AG04449 (cell line): ENCODE measurements at regions not wholly inside any gene's neighbourhood (a gene's known extent, or its start where the extent isn't known, plus 50 kb on each side); places are given as distances from the start of the nearest gene placed in this dataset.
"Not testable (repeated sequence)": the region's sequence is repeated elsewhere in the genome, so short reads cannot be mapped to it uniquely, and the experiment has no call there.

Source experiments
- CTCF ChIA-PET: fragments of 350-600 bp; formaldehyde crosslinking; extraction: SDS; loops from one replicate; lab custom pipeline; 2021; ENCODE audit warnings: antibody characterized with exemption; lab: Yijun Ruan, JAX
- POLR2A ChIA-PET: fragments of 400-600, 350-600 bp; formaldehyde crosslinking; extraction: SDS; loops from one replicate; lab custom pipeline; 2020; ENCODE audit warnings: antibody characterized with exemption, inconsistent platforms; lab: Yijun Ruan, JAX
- DNase-seq: peaks from one replicate; pipeline ENCODE4 v3.0.0-alpha.2; 2010; ENCODE audit warnings: low read depth, low spot score
- H3K4me3 ChIP-seq: 2 replicates; pipeline ENCODE4 v1.5.1; 2011; ENCODE audit warnings: low read depth, mild to moderate bottlenecking, control low read depth, low read length

DNA sequence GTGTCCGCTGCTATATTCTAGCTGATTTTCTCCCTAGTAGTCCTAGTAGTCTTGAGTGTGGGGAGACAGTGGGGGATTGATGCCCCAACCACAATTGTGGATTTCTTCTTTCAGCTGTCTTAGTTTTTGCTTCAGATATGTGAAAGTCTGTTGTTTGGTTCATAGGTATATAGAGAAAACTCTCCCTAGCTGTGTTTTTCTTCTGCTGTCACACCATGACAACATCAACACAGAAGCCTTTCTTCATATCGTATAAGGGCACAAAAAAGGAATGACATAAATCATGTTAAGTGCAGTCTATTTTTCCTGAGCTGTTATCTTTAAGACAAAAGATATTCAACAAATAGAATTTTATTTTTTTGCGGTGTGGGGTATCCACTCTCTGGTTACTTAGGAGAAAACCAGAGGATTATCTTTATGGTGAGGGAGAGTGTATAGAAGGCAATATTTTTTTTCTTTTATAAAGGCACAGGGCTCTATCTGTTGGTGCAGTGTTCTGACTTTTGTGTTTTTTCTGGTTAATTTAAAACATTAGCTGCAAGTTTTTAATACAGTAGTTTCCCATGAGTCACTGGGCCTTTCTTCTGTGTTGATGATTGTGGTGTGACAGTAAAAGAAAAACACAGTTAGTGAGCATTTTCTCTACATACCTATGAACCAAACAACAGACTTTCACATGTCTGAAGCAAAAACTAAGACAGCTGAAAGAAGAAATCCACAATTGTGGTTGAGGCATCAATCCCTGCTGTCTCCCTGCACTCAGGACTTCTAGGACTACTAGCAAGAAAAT lies 139.3 kb upstream of the PLGLB2 start:
- POLR2A ChIA-PET, result not testable (repeated sequence)

DNA sequence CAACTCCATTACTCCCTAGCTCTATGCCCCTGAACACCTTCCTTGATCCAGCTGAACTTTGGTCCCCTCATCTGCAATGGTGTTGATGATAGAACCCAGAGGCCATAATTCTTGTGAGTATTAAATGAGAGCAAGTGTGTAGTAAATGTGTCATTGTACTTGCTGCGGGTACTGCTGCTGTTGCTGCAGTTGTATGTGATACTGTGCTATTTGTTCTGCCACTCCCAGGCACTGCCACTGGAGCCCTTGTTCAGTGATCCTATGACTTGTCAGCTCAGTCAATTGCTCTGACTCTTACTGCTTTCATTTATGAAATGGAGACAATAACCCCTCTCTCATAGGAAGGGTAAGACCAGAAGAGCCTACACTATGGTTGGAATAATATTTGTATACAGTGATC lies 136.9 kb upstream of the PLGLB2 start:
- POLR2A ChIA-PET, DNase-seq, CTCF ChIA-PET, H3K4me3 ChIP-seq: not testable (repeated sequence)

More for the DNA sequence above, 139.3 kb upstream of the PLGLB2 start:
- DNase-seq, CTCF ChIA-PET, H3K4me3 ChIP-seq: not testable (repeated sequence)

DNA sequence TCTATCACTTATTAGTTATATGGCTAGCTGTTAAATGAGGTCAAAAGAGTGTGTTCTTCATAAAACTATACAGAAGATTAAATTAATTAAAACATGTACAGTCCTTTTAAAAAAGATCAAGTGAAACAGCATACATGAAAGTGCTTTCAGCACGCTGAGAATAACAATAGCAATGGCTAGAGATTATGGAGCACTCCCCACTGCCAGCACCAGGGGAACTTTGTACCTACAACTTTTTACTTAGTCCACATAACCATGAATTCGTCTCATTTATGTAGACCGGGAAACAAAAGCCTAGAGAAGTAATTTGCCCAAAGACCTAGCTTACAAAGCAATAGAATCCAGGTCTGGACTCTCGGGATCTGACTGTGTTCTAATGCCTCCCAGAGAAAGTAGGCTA lies 136.5 kb upstream of the PLGLB2 start:
- POLR2A ChIA-PET, result not testable (repeated sequence)

DNA sequence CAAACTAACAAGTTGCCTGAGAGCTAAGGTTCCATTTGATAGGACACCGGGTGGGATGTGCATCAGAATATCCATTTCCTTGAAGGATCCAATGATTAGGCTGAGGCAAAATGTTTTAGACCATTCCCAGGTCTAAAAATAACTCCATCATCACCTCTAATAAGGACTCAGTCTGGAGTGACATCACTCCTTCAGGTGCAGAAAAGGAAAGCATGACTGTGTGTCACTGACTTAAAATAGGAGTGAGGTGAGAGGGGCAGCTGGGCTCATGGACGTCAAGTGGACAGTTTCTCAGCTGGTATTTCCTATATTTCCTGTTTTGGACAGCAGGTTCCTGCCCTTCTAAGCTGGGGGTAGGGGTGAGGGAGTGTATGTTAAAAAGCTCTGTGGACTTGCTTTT lies 135.9 kb upstream of the PLGLB2 start:
- CTCF ChIA-PET, POLR2A ChIA-PET, DNase-seq, H3K4me3 ChIP-seq: not testable (repeated sequence)

More for the DNA sequence above, 136.5 kb upstream of the PLGLB2 start:
- H3K4me3 ChIP-seq, DNase-seq, CTCF ChIA-PET: not testable (repeated sequence)

DNA sequence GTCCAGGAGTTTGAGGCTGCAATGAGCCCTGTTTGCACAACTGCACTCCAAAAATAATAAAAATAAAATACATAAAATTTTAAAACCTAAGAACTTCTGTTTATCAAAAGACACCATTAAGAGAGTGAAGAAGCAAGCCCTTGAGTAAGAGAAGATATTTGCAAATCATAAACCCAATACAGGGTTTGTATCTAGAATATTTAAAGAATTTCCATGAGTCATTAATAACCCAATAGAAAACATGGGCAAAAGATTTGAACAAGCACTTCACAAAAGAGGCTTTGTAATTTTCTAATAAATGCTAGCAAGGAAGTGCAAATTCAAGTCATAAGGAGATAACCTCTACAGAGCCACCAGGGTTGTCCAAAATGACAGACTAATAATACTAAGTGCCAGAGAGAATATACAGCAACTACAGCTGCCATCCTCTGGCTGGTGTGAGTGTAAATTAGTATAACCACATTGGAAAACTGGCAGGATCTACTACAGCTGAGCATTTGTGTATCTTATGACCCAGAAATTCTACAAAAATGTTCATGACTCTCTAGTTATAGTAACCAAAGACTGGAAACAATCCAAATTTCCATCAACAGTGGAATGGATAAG lies 133.0 kb upstream of the PLGLB2 start:
- H3K4me3 ChIP-seq, POLR2A ChIA-PET, DNase-seq, CTCF ChIA-PET: not testable (repeated sequence)

DNA sequence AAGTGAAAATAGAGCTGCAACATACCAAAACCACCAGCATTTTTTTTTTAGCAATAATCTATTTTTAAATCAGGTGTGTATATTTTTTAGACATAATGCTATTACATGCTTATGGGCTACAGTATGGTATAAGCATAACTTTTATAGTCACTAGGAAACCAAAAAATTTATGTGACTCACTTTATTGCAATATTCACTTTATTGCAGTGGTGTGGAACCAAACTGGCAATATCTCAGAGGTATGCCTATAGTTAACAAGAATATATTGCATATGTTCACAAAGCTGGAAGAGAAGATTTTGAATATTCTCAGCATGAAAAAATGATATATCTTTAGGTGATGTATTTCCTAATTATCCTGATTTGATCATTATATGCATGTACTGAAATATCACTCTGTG lies 128.8 kb upstream of the PLGLB2 start:
- CTCF ChIA-PET, POLR2A ChIA-PET, H3K4me3 ChIP-seq, DNase-seq: not testable (repeated sequence)

DNA sequence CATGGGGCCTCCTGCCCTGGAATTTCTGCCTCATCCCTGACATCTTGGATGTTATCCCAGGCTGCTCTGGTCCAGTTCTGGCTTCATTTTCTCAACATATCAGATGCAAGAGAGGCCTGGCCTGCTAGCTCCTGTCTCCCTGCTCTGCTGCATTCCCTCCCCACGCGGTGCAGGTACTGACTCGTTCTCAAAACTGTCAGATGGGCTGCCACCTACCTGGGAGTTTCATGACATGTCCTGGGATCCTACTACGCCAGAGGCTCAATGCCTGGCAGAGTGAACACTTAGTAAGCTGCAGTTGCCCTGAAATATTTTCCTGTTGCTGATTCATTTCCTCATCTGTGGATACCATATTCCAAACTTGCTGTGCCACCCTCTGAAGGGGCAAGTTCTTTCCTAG lies 126.7 kb upstream of the PLGLB2 start:
- DNase-seq, CTCF ChIA-PET, H3K4me3 ChIP-seq, POLR2A ChIA-PET: not testable (repeated sequence)

DNA sequence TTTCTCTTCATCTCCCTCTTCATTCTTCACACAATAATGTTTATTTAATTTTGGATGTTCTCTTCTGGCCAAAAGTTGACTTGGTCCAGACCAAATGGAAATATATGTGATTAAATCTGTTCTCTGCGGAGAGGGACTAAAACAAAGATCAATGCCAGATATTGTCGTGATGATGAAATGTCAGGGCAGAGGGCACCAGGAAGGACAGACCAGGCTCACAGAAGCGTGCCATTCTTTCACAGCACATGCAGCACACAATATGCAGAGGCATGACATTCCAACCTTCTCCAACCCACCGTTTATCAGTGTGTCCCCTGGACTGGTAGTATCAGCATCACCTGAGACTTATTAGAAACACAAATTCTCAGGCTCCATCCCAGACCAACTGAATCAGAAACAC lies 125.2 kb upstream of the PLGLB2 start:
- H3K4me3 ChIP-seq, DNase-seq, CTCF ChIA-PET, POLR2A ChIA-PET: not testable (repeated sequence)

DNA sequence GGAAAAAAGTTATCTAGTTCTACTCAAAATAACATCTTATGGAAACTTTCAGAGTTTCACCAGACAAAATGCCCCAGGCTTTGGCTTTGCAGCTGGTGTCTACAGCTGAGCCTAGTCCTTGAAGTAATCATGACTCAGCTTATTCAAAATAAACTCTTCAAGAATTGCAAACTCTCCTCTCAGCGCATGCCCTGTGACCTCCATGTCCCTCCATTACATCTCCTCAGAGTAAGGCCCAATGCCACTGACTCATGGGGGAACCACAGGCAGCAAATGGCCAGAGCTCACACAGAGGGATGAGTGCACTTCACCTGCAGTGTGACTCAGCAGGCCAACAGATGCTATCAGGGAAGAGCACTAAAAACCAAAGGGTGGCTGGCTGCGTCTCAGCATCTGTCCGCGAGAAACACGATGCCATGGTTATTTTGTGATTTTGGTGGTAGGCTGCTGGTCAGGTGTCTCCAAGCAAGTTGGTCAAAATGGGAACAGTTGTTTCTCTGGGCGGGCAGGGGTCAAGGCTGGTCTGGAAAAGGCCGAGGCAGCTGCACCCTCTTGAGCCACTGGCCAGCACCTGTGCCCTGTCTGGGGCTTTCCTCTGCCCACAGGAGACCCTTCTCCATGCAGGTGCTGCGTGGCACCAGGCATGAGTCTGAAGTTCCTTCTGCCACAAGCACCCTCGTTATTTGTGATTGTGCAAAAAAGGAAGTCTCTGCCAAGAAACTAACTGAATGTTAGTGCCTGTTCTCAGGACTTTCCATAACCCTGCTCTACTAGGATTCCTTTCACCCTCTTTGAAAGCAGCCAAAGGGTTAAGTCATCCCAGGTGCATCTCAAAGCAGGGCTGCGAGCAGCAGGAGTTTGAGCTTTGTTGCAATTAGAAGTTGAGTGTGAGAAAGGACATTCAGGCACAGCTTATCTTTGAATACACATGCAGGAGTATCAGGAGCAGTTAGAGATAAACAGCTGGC lies 118.1 kb upstream of the PLGLB2 start:
- CTCF ChIA-PET, POLR2A ChIA-PET, H3K4me3 ChIP-seq: not testable (repeated sequence)
- peak; percentile 59 for DNase-seq

DNA sequence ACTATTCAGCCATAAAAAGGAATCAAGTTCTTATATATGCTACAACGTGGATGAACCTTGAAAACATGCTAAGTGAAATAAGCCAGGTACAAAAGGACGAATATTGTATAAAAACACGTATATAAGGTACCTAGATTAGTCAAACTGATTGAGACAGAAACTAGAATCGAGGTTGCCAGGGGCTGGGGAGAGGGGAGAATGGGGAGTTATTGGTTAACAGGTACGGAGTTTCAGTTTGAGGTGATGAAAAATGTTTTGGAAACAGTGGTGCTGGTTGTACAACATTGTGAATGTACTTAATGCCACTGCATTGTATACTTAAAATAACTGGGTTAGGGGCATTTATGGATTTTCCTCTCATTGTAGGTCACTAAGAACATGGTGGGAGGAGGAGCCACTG lies 117.0 kb upstream of the PLGLB2 start:
- POLR2A ChIA-PET, H3K4me3 ChIP-seq, CTCF ChIA-PET, DNase-seq: not testable (repeated sequence)

DNA sequence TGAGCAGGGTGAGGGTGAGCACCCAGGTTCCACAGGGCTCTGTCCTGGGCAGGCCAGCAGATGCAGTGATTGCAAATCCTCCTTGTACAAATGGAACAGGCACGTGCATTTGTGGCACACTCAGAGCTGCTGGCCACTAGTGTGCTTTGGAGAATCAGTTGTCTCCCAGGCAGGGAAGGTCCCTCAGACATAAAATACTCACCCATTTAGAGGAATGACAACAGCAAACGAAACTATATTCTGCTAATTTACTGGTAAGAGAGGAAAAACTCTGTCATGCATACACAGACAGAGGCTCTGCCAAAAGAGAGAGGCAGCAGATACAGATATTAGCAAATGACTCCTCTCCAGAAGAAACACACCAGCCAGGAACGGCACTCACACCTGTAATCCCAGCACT lies 116.5 kb upstream of the PLGLB2 start:
- DNase-seq, H3K4me3 ChIP-seq, POLR2A ChIA-PET, CTCF ChIA-PET: not testable (repeated sequence)

DNA sequence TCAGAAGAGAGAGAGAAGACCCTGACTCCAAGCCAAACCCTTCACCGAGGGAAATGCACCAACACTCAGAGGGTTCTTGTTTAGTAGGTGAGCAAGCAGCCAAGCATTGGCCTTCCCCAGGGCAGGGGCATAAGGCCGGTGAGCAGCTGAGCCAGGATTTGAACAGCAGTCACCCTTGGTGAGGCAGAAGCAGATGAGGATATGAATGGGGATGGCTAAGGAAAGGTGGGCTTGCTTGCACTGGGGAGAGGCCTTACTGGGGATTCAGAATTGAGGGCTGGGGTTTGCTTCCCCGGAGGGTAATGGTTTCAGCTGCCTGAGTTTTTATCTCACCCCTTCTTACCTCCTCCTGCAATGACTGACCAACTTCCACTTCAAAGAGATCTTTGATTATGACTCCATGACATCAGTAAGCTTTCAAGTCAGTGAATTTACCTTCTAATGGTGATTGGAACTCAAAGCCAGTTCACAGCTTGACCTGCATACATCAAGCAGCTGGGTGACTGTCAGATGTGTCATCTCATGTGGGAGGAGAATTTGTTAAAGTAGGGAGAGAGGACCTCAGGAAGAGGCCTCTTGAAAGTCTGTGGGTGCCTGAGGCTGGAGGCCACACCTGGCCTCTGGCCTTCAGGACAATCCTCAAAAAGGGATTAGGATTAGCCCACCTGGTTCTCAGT lies 114.5 kb upstream of the PLGLB2 start:
- CTCF ChIA-PET, H3K4me3 ChIP-seq, DNase-seq, POLR2A ChIA-PET: not testable (repeated sequence)

DNA sequence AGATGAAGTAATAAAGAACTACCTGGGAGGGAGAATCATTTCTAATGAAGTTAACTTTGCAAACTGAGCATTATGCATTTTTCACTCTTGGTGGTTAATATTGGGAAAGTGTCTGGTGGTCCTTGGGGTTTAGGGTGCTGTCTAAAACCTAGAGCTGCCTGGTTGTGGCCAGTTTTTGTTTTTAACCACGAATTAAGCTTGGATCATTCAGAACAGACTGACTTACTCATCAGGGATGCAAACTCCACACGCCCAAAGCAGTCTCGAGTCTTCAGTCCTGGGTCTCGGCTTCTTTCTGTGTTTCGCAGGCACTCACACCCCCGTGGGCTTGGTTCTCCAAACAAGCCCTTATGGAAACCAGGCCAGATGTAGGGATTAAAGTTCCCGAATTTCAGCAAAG lies 113.8 kb upstream of the PLGLB2 start:
- CTCF ChIA-PET, H3K4me3 ChIP-seq, POLR2A ChIA-PET, DNase-seq: not testable (repeated sequence)

DNA sequence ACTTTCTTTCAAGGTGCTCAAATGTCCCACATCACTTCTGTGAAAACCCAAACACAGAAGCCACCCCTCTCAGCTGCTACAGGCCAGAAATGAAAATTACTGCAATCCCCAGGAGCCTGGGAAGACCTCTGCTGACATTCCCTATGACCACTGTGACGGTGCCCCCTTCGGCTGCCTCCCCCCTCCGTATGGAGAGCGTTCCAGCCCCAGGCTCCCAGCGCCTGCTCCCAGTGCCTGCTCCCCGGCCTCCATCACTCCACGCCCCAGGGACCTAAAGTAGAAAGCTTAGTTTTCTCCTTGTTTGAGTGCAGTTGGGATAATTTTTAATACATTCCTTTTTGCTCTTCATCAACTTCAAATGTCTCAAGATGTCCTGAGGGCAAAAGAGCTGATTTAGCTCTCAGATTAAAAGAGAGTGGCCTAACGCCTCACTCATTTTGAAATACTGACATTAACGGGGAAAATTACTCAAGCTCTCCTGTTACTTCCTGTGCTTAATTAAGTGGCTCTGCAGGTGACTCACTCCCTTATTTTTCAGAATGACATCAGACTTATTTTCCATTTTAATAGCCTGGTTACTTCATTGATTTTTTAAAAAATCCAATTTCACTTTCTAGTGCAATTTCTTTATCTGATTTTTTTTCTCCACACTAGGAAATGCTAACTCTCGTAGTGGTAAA lies 112.8 kb upstream of the PLGLB2 start:
- DNase-seq, H3K4me3 ChIP-seq, CTCF ChIA-PET, POLR2A ChIA-PET: not testable (repeated sequence)

DNA sequence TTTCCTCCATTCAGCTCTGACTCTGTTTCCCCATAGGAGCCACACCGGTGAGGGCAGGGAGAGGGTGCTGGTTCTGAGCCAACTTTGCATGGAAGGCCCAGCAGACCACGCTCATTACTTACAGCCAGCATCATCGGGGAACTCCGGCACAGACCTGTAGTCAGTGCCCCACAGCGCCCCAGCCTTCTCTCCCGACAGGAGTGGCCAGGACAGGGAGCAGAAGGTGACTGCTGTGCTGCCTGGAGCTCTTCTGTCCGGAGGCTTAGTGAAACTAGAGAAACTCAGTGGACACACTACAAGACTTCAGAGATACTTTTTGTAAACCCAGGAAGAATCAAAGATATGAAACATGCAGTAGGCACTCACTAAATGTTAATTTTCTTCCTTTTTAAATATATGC lies 111.6 kb upstream of the PLGLB2 start:
- POLR2A ChIA-PET, CTCF ChIA-PET: not testable (repeated sequence)

More for the DNA sequence above, 111.6 kb upstream of the PLGLB2 start:
- not testable (repeated sequence) for H3K4me3 ChIP-seq, DNase-seq
